ENCODE measurements at regions not wholly inside any gene's neighbourhood (a gene's known extent, or its start where the extent isn't known, plus 50 kb on each side); places are given as distances from the start of the nearest gene placed in this dataset.

DNA sequence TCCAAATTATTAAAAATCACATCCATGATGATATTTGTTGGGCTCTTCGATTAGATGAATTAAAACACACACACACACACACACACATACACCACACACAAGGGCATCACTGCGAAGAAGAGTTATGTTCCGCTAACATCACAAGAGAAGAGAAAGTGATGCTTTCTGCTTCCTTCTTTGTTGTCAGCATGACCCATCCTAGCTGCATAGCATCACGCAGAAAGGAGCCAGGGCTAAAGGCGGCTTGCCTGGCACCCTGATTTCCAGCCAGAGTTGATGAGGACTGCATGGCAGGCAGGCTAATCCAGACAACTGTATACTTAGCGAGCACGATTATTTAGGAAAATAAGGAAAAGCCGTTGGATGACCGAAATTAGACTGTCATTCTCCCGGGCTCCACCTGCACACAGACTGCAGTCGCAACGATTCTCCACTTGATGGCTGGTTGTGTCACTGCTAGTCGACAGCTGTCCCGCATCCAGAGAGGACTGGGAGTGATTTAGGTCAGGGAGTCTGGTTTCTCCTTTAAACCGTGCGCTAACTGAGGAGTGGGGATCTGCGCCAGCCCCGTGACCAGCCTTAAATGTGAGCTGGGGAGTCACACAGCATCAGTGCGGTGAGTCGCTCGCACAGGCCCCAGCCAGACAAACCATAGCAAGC is 70.6 kb upstream of the SOX4 start:
- H3K27ac ChIP-seq (ENCODE audit: low read depth, low read length, poor library complexity, severe bottlenecking), result no peak overlapping the region
- H3K4me3 ChIP-seq (ENCODE audit: low read depth, low read length, poor library complexity, severe bottlenecking), result no peak overlapping the region
- H3K4me1 ChIP-seq (ENCODE audit: insufficient read depth, low read length, severe bottlenecking), result no peaks in the 10 kb centered on the region
- no peaks in the 10 kb centered on the region for H3K9me3 ChIP-seq (ENCODE audit: low read length)
- no peak overlapping the region for H3K9ac ChIP-seq (ENCODE audit: low read length)
- H3F3A ChIP-seq (ENCODE audit: insufficient read depth, low read length), result no peaks in the 10 kb centered on the region
- H2AFZ ChIP-seq (ENCODE audit: low read length), result no peak overlapping the region
- no peaks in the 10 kb centered on the region for H3K79me2 ChIP-seq (ENCODE audit: insufficient read depth, low read length)
- H3K4me2 ChIP-seq (ENCODE audit: low read length), result no peak overlapping the region
- no peaks in the 10 kb centered on the region for H3K27me3 ChIP-seq (ENCODE audit: insufficient read depth, low read length)
- no peaks in the 10 kb centered on the region for H3K36me3 ChIP-seq (ENCODE audit: insufficient read depth, low read length)
- H3K9me2 ChIP-seq (ENCODE audit: low read depth, low read length), result no peaks in the 10 kb centered on the region
- TF ChIP-seq CTCF (IDR thresholded peaks at IDR 0.05; ENCODE audit: low read length) (0 out of 2 replicates have a peak, but pooled peaks have one; percentile 9), EZH2 (IDR thresholded peaks at IDR 0.05; ENCODE audit: borderline replicate concordance, low read length) (no peak)
- H4K20me1 ChIP-seq (ENCODE audit: insufficient read depth, low read length), result no peaks in the 10 kb centered on the region

GRCh38 chr6:21523652-21524051 is 69.9 kb upstream of the SOX4 start:
- Histone ChIP-seq H3K4me3 (ENCODE audit: low read depth, low read length, poor library complexity, severe bottlenecking) (no peak overlapping the region), H3K4me1 (ENCODE audit: insufficient read depth, low read length, severe bottlenecking) (no peaks in the 10 kb centered on the region), H3K9me2 (ENCODE audit: low read depth, low read length) (no peaks in the 10 kb centered on the region), H3K27ac (ENCODE audit: low read depth, low read length, poor library complexity, severe bottlenecking) (no peak overlapping the region), H3F3A (ENCODE audit: insufficient read depth, low read length) (no peaks in the 10 kb centered on the region), H3K27me3 (ENCODE audit: insufficient read depth, low read length) (no peaks in the 10 kb centered on the region), H3K79me2 (ENCODE audit: insufficient read depth, low read length) (no peaks in the 10 kb centered on the region), H3K9ac (ENCODE audit: low read length) (no peak overlapping the region), H4K20me1 (ENCODE audit: insufficient read depth, low read length) (no peaks in the 10 kb centered on the region), H3K9me3 (ENCODE audit: low read length) (no peaks in the 10 kb centered on the region), H2AFZ (ENCODE audit: low read length) (no peak overlapping the region), H3K4me2 (ENCODE audit: low read length) (no peak overlapping the region), H3K36me3 (ENCODE audit: insufficient read depth, low read length) (no peaks in the 10 kb centered on the region)
- no peak for TF ChIP-seq CTCF (IDR thresholded peaks at IDR 0.05; ENCODE audit: low read length)
- TF ChIP-seq EZH2 (IDR thresholded peaks at IDR 0.05; ENCODE audit: borderline replicate concordance, low read length), result no peak

DNA sequence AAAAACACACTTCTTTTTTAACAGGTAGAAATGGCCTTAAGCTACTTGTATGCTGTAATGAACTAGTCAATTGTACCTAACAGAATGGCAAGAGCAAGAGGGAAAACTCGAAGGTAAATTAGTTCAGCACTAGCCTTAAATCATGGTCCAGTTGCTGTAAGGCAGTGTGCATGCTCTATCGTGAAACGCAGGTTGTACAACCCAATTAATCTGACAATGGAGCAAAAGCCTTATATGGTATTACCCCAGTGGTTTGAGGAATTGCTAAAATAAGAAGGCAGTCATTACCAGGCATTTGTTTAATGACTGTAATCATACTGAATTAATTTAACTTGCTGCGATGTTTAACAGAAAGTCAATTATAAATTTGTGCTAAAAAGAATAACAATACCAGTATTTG is 69.3 kb upstream of the SOX4 start:
- H3K9ac ChIP-seq (ENCODE audit: low read length), result no peak overlapping the region
- no peaks in the 10 kb centered on the region for H3K36me3 ChIP-seq (ENCODE audit: insufficient read depth, low read length)
- H2AFZ ChIP-seq (ENCODE audit: low read length), result no peak overlapping the region
- no peak overlapping the region for H3K4me3 ChIP-seq (ENCODE audit: low read depth, low read length, poor library complexity, severe bottlenecking)
- no peaks in the 10 kb centered on the region for H3K9me2 ChIP-seq (ENCODE audit: low read depth, low read length)
- H3K4me2 ChIP-seq (ENCODE audit: low read length), result no peak overlapping the region
- TF ChIP-seq CTCF (IDR thresholded peaks at IDR 0.05; ENCODE audit: low read length) (no peak), EZH2 (IDR thresholded peaks at IDR 0.05; ENCODE audit: borderline replicate concordance, low read length) (no peak)
- no peaks in the 10 kb centered on the region for H3K27me3 ChIP-seq (ENCODE audit: insufficient read depth, low read length)
- no peaks in the 10 kb centered on the region for H3K9me3 ChIP-seq (ENCODE audit: low read length)
- no peaks in the 10 kb centered on the region for H3F3A ChIP-seq (ENCODE audit: insufficient read depth, low read length)
- H3K79me2 ChIP-seq (ENCODE audit: insufficient read depth, low read length), result no peaks in the 10 kb centered on the region
- no peaks in the 10 kb centered on the region for H4K20me1 ChIP-seq (ENCODE audit: insufficient read depth, low read length)
- H3K4me1 ChIP-seq (ENCODE audit: insufficient read depth, low read length, severe bottlenecking), result no peaks in the 10 kb centered on the region
- H3K27ac ChIP-seq (ENCODE audit: low read depth, low read length, poor library complexity, severe bottlenecking), result no peak overlapping the region

Data from OCI-LY1 (cell line).